Common myeloid progenitor, CD34-positive (primary cell): ENCODE measurements at regions not wholly inside any gene's neighbourhood (a gene's known extent, or its start where the extent isn't known, plus 50 kb on each side); places are given as distances from the start of the nearest gene placed in this dataset.

Source experiments
- CTCF ChIA-PET: fragments of 350-600 bp; sonication (Branson Sonifier 250); formaldehyde crosslinking; loops from one replicate; lab custom pipeline; 2021; ENCODE audit warnings: antibody characterized with exemption; lab: Charles Lee
- POLR2A ChIA-PET: fragments of 350-600 bp; sonication (Branson Sonifier 250); formaldehyde crosslinking; loops from one replicate; lab custom pipeline; 2021; ENCODE audit warnings: antibody characterized with exemption; lab: Charles Lee
- DNase-seq, 3 donors: peaks; one replicate each; pipeline versions ENCODE4 v3.0.0 to v3.0.0-alpha.2; 2013
- H3K27ac ChIP-seq, 2 experiments: 1 replicate in 1 of 2; 2 replicates in 1 of 2; pipeline ENCODE4 v1.7.0; 2013; ENCODE audit warnings: inconsistent platforms in 2 of 2, low read length in 2 of 2, mild to moderate bottlenecking in 2 of 2, low read depth in 1 of 2, moderate library complexity in 1 of 2; ENCODE audit not compliant: severe bottlenecking in 2 of 2, insufficient read depth in 1 of 2, poor library complexity in 1 of 2
- H3K27me3 ChIP-seq, 5 experiments: replicated peaks in 2 of 5; 1 replicate in 3 of 5; 2 replicates in 2 of 5; pipeline versions ENCODE4 v1.6.1 to v1.7.0; 2013; ENCODE audit warnings: low read length in 4 of 5, mild to moderate bottlenecking in 2 of 5, moderate library complexity in 2 of 5, inconsistent platforms in 1 of 5; ENCODE audit not compliant: insufficient read depth in 5 of 5, control insufficient read depth in 4 of 5
- H3K36me3 ChIP-seq, 4 experiments: 1 replicate in 2 of 4; 2 replicates in 2 of 4; pipeline versions ENCODE4 v1.6.1 to v1.7.0; 2013; ENCODE audit warnings: low read length in 3 of 4, control low read depth in 1 of 4, mild to moderate bottlenecking in 1 of 4; ENCODE audit not compliant: control insufficient read depth in 4 of 4, insufficient read depth in 4 of 4
- H3K4me1 ChIP-seq, 4 experiments: 1 replicate in 3 of 4; 2 replicates in 1 of 4; pipeline versions ENCODE4 v1.6.1 to v1.7.1; 2013; ENCODE audit warnings: low read length in 3 of 4, mild to moderate bottlenecking in 3 of 4, control low read depth in 1 of 4, inconsistent platforms in 1 of 4, moderate library complexity in 1 of 4; ENCODE audit not compliant: control insufficient read depth in 4 of 4, insufficient read depth in 4 of 4; ENCODE audit errors: control extremely low read depth in 1 of 4
- H3K4me3 ChIP-seq, 7 experiments: 1 replicate in 4 of 7; 2 replicates in 3 of 7; pipeline versions ENCODE4 v1.5.1 to v1.7.0; 2013; ENCODE audit warnings: mild to moderate bottlenecking in 7 of 7, low read length in 6 of 7, moderate library complexity in 6 of 7, inconsistent platforms in 2 of 7, low read depth in 2 of 7, control low read depth in 1 of 7; ENCODE audit not compliant: insufficient read depth in 4 of 7, control insufficient read depth in 1 of 7; ENCODE audit errors: extremely low read depth in 1 of 7
- H3K9me3 ChIP-seq, 5 experiments: 1 replicate in 4 of 5; 2 replicates in 1 of 5; pipeline versions ENCODE4 v1.6.1 to v1.7.1; 2013; ENCODE audit warnings: low read length in 4 of 5, mild to moderate bottlenecking in 2 of 5, inconsistent platforms in 1 of 5, low read depth in 1 of 5, moderate library complexity in 1 of 5; ENCODE audit not compliant: control insufficient read depth in 4 of 5, insufficient read depth in 2 of 5; ENCODE audit errors: control extremely low read depth in 1 of 5
- WGBS: methylation state at CpG from one replicate; pipeline ENCODE4 v1.1.5; 2013; ENCODE audit not compliant: insufficient coverage; 5-methylcytosine and 5-hydroxymethylcytosine counted together

DNA sequence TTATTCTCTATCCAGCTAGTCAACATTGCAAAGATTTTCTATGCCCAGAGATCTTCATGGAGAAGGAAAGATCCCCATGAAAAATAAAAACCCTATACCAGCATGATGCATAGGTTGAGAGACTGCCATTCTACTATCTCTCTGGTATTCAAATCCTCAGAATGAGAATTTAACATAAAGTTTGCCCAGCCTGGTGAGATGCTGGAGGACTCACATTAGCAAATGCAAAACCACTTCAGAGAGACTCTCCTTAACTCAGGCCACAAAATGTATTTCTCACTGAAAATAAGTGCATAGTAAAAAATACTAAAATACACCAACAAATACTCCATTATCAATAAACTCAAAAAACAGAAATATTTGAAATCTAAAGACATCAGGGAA is 430.0 kb upstream of the RUNX1 start:
- no peak overlapping the region for H3K4me3 ChIP-seq
- peaks cover 14 to 51% (median 33%) of the 10 kb centered on the region in 4 experiments for H3K4me1 ChIP-seq
- no peak for DNase-seq
- H3K27ac ChIP-seq = no peak overlapping the region
- H3K27me3 ChIP-seq = no peaks in the 10 kb centered on the region
- POLR2A ChIA-PET = no interaction called here
- H3K9me3 ChIP-seq = peaks cover 0 to 5% (median 0%) of the 10 kb centered on the region in 5 experiments
- CTCF ChIA-PET = interaction anchor here (1.0 kb wide), 1 partner anchor 24 kb away, joined by 3 read pairs; no protein-coding TSS in a partner anchor
- H3K36me3 ChIP-seq = no peaks in the 10 kb centered on the region

DNA sequence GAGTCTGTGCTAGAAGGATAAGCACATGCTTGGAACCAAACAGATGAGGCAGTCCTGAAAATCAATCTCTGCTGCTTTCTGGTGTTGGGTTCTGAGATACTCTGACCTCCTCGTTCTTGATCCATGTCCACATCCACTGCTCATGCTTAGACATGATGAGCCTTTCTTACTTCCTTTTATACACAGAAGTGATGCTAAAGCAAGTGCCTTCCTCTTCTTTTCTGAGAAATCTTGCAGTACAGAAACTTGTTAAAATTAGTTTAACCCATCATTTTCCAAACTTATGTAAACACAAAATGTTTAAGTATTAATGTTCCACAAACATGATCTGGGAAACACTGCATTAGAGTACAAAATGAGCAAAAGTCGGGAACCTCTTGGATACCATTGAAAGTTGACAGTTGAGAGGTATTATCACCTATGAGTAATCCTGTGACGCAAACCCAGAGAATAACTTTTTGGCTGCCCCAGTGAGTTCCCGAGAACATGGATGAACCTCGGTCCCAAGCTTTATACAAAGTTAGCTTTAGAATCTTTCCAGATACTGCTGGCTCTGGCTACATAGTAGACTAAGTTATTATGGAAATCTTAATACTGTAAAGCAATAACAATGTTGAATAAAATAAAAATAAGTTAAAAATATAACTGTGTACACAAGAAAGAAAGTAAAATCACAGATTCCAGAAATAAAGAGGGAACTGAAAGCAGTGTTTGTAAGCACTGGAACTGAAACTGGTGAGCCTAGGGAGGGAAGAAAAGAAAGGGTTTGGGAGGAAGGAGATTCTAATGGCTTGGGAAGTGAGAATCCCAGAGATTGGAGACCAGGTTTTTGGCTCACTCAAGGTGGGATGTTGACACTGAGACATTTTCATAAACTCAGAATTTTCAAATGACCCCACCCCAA is 429.3 kb upstream of the RUNX1 start:
- Histone ChIP-seq H3K36me3 (no peaks in the 10 kb centered on the region), H3K27me3 (no peaks in the 10 kb centered on the region), H3K4me3 (no peak overlapping the region), H3K9me3 (peaks cover 0 to 5% (median 0%) of the 10 kb centered on the region in 5 experiments), H3K27ac (no peak overlapping the region), H3K4me1 (peaks cover 16 to 57% (median 35%) of the 10 kb centered on the region in 4 experiments)
- WGBS = 100% methylated on average over 4 of the region's 5 CpGs
- CTCF ChIA-PET = no interaction called here
- POLR2A ChIA-PET = no interaction called here
- DNase-seq = peak in 2 of 3 donors; percentile 27 to 53

DNA sequence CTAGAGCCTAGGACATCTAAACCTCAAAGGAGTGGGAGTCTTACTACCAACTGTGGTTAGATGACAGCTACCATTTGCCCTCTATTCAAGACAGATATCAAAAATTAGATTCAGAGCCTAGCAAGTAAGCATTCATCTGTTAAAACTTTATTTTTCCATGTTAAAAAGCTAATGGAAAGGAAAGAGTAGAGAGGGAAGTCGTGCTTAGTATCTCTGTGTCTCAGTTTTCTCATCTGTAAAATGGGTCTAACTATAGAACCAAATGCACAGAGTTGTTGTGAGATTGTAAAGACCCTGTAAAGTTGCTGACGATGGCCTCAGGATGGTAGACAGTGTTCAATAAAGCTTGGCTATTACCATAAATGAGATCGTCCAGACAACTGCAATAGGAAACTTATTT is 428.5 kb upstream of the RUNX1 start:
- Histone ChIP-seq H3K27ac (no peak overlapping the region), H3K4me3 (no peak overlapping the region), H3K27me3 (no peaks in the 10 kb centered on the region), H3K4me1 (peaks cover 18 to 63% (median 35%) of the 10 kb centered on the region in 4 experiments), H3K36me3 (no peaks in the 10 kb centered on the region), H3K9me3 (peaks cover 0 to 5% (median 0%) of the 10 kb centered on the region in 5 experiments)
- CTCF ChIA-PET = no interaction called here
- WGBS = 88% methylated on average over 2 of the region's 3 CpGs
- POLR2A ChIA-PET = no interaction called here
- no peak for DNase-seq

DNA sequence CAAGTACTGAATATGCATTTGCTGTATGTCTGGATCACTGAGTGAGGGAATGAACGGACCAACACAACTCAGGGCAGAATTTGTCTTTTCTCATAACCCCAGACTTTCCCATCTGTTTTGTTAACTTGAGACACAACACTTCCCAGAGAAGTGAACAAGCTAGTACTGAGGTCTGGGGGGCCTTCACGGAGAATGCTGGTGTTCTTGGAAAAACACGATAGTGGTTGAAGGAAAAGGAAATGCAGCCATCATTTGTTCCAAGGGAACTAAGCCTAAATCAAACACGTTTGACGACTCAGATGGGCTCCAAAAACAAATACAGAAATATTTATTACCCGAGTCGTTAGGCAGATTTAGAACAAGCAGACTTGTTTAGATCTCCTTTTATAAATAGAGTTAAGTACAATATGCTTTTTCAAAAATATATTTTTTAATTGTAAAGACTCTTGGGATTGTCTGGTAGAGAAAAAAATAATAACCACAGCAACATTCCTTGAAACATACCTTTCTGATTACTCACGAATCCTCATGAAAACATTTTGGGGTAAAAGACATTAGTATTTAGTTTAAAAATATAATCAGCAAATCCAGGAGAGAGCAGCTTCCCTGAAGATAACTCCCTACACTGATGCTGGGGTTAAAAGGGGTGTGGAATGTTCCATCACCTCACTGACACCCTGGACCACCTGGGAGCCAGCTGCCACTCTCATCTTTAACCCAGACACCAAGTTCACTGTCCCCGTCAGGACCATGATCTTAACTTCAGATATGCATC is 427.7 kb upstream of the RUNX1 start:
- ChIA-PET CTCF (interaction anchor here (1.2 to 1.3 kb wide), 2 partner anchors 31 to 51 kb away, joined by 3 to 4 read pairs; no protein-coding TSS in a partner anchor), POLR2A (no interaction called here)
- H3K9me3 ChIP-seq = peaks cover 0 to 5% (median 0%) of the 10 kb centered on the region in 5 experiments
- peaks cover 18 to 69% (median 35%) of the 10 kb centered on the region in 4 experiments for H3K4me1 ChIP-seq
- no peak for DNase-seq
- H3K27me3 ChIP-seq = no peaks in the 10 kb centered on the region
- no CpG with 5 or more reads among the region's 9 CpGs for WGBS
- peak overlapping the region in 1 of 2 experiments; percentile 72 for H3K27ac ChIP-seq
- no peak overlapping the region for H3K4me3 ChIP-seq
- H3K36me3 ChIP-seq = no peaks in the 10 kb centered on the region

DNA sequence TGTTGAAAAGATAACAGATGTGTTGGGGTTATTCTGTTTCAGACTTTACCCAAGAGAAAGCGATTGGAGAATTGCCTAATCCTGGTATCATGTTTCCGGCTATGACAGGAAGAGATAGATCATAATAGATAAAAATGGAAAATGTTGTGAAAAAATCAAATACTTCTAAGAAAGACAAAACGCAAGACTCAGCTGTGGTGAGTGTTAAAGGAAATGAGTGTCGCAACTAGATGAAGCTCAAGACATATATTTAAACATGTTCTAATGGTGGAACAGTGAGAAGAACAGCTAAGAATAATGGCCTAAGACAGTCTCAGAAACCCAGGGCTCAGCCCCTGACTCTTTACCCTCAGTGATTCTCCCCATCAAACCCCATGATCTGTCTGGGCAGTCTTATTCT is 426.7 kb upstream of the RUNX1 start:
- Histone ChIP-seq H3K4me1 (peaks cover 18 to 77% (median 38%) of the 10 kb centered on the region in 4 experiments), H3K27me3 (no peaks in the 10 kb centered on the region), H3K4me3 (peak overlapping the region in 3 of 7 experiments; percentile 30 to 53 (median 33)), H3K36me3 (no peaks in the 10 kb centered on the region), H3K9me3 (peaks cover 0 to 3% (median 0%) of the 10 kb centered on the region in 5 experiments), H3K27ac (peak overlapping the region in 1 of 2 experiments; percentile 72)
- POLR2A ChIA-PET = interaction anchor here (0.5 kb wide), 1 partner anchor 324 kb away, joined by 3 read pairs; no protein-coding TSS in a partner anchor
- CTCF ChIA-PET = interaction anchor here (1.2 to 1.8 kb wide), 3 partner anchors 17 to 52 kb away, joined by 3 to 8 read pairs (median 4); no protein-coding TSS in a partner anchor
- DNase-seq = peak; percentile 61 to 83 (median 78)
- WGBS = no CpG with 5 or more reads among the region's 4 CpGs

DNA sequence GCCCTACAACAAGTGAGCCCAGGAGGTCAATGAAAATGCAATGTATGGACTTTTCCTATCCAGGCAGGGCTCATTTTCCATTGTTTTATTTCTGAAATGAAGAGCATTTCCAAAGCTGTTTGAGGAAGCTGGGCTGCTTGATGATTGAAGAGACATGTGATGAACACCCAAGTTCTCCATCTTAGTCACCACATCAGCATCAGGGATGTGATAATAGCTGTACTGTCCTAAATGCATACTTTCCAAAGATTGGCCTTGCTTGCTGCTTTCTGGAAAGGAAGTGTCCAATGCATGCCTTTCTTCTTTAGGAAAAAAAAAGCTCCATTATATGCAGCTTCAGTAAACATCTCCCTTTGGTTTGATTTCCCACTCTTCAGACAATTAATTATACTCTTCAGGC is 425.9 kb upstream of the RUNX1 start:
- ChIA-PET CTCF (interaction anchor here (1.8 kb wide), 1 partner anchor 17 kb away, joined by 8 read pairs; no protein-coding TSS in a partner anchor), POLR2A (no interaction called here)
- peak in 2 of 3 donors; percentile 28 to 51 for DNase-seq
- Histone ChIP-seq H3K27ac (no peak overlapping the region), H3K9me3 (peaks cover 0 to 3% (median 0%) of the 10 kb centered on the region in 5 experiments), H3K36me3 (no peaks in the 10 kb centered on the region), H3K4me3 (no peak overlapping the region), H3K4me1 (peaks cover 18 to 83% (median 42%) of the 10 kb centered on the region in 4 experiments), H3K27me3 (no peaks in the 10 kb centered on the region)
